ENCODE measurements at regions not wholly inside any gene's neighbourhood (a gene's known extent, or its start where the extent isn't known, plus 50 kb on each side); places are given as distances from the start of the nearest gene placed in this dataset.
A peak's percentile ranks its signal among the peaks of the same experiment; 100 is the strongest.

GRCh38 chr14:39988939-39989338, 556.7 kb upstream of the FBXO33 start:
- no peak for TF ChIP-seq POLR2A (IDR thresholded peaks at IDR 0.05)
- TF ChIP-seq EP300 (IDR thresholded peaks at IDR 0.05), result no peak
- TF ChIP-seq CTCF (IDR thresholded peaks at IDR 0.05), result peak in 2 of 5 experiments; percentile 9 to 17
- no peaks in the 10 kb centered on the region for H3K36me3 ChIP-seq
- no peak overlapping the region for H3K4me3 ChIP-seq
- no peak for DNase-seq (ENCODE audit: low spot score in 2 of 2)
- H3K9me3 ChIP-seq, result no peaks in the 10 kb centered on the region
- WGBS, 2 donors, result 15 to 20% methylated on average over 2 of the region's 2 CpGs
- H3K27ac ChIP-seq, result no peak overlapping the region
- H3K27me3 ChIP-seq, result no peaks in the 10 kb centered on the region
- no peaks in the 10 kb centered on the region for H3K4me1 ChIP-seq

- Histone ChIP-seq H3K27ac (no peak overlapping the region), H3K4me3 (no peak overlapping the region), H3K4me1 (no peaks in the 10 kb centered on the region), H3K9me3 (no peaks in the 10 kb centered on the region), H3K27me3 (no peaks in the 10 kb centered on the region), H3K36me3 (no peaks in the 10 kb centered on the region)
- no peak for DNase-seq (ENCODE audit: low spot score in 2 of 2)
- TF ChIP-seq EP300 (IDR thresholded peaks at IDR 0.05) (no peak), POLR2A (IDR thresholded peaks at IDR 0.05) (no peak), CTCF (IDR thresholded peaks at IDR 0.05) (no peak)
- 45 to 64% methylated on average over 2 of the region's 2 CpGs for WGBS, 2 donors
Measured at GRCh38 chr14:39984323-39984722, 552.1 kb upstream of the FBXO33 start.

- Histone ChIP-seq H3K27me3 (no peaks in the 10 kb centered on the region), H3K4me1 (no peaks in the 10 kb centered on the region), H3K36me3 (no peaks in the 10 kb centered on the region), H3K4me3 (no peak overlapping the region), H3K9me3 (no peaks in the 10 kb centered on the region), H3K27ac (no peak overlapping the region)
- TF ChIP-seq CTCF (IDR thresholded peaks at IDR 0.05), result no peak
- WGBS, 2 donors, result 44 to 61% methylated on average over 3 of the region's 3 CpGs
- DNase-seq (ENCODE audit: low spot score in 2 of 2), result no peak
Measured at GRCh38 chr14:39977198-39977597, 545.0 kb upstream of the FBXO33 start.

GRCh38 chr14:39974036-39974435, 541.8 kb upstream of the FBXO33 start:
- Histone ChIP-seq H3K27ac (no peak overlapping the region), H3K27me3 (no peaks in the 10 kb centered on the region), H3K4me3 (no peak overlapping the region), H3K36me3 (no peaks in the 10 kb centered on the region), H3K4me1 (no peaks in the 10 kb centered on the region), H3K9me3 (no peaks in the 10 kb centered on the region)
- WGBS, 2 donors, result 75 to 77% methylated on average over 1 of the region's 1 CpG
- no peak for DNase-seq (ENCODE audit: low spot score in 2 of 2)
- no peak for TF ChIP-seq CTCF (IDR thresholded peaks at IDR 0.05)

GRCh38 chr14:39972704-39973103, 540.5 kb upstream of the FBXO33 start:
- Histone ChIP-seq H3K4me3 (no peak overlapping the region), H3K9me3 (no peaks in the 10 kb centered on the region), H3K36me3 (no peaks in the 10 kb centered on the region), H3K27me3 (no peaks in the 10 kb centered on the region), H3K27ac (no peak overlapping the region), H3K4me1 (no peaks in the 10 kb centered on the region)
- DNase-seq (ENCODE audit: low spot score in 2 of 2), result no peak
- TF ChIP-seq POLR2A (IDR thresholded peaks at IDR 0.05), result no peak
- TF ChIP-seq CTCF (IDR thresholded peaks at IDR 0.05), result no peak
- TF ChIP-seq EP300 (IDR thresholded peaks at IDR 0.05), result no peak
- 84% methylated on average over 2 of the region's 2 CpGs for WGBS, 2 donors
